SK-N-SH treated with all-trans-retinoic acid at 6 μM for 48 hours (cell line): ENCODE measurements at regions not wholly inside any gene's neighbourhood (a gene's known extent, or its start where the extent isn't known, plus 50 kb on each side); places are given as distances from the start of the nearest gene placed in this dataset.

ENCODE experiments used
- ARNTL ChIP-seq: fragments of 450-650 bp; formaldehyde crosslinking; IDR thresholded peaks from 2 replicates; pipeline ENCODE4 v1.5.0; 2020; ENCODE audit warnings: low read depth, mild to moderate bottlenecking, moderate library complexity, borderline replicate concordance
- ESRRG ChIP-seq: fragments of 250-450 bp; sonication (Bioruptor Pico); IDR thresholded peaks from 2 replicates; pipeline ENCODE4 v1.6.1; 2021; ENCODE audit warnings: mild to moderate bottlenecking
- OSR1 ChIP-seq: fragments of 250-450 bp; sonication (Bioruptor Pico); IDR thresholded peaks from 2 replicates; pipeline ENCODE4 v1.8.0; 2022; ENCODE audit warnings: moderate library complexity, mild to moderate bottlenecking, inconsistent platforms
- PPARA ChIP-seq: fragments of 250-450 bp; sonication (Bioruptor Pico); IDR thresholded peaks from 2 replicates; pipeline ENCODE4 v1.5.0; 2020; ENCODE audit warnings: mild to moderate bottlenecking, borderline replicate concordance
- RARB ChIP-seq: fragments of 250-450 bp; sonication (Bioruptor Pico); IDR thresholded peaks from 2 replicates; pipeline ENCODE4 v1.8.0; 2021; ENCODE audit warnings: mild to moderate bottlenecking, moderate library complexity
- SNAI2 ChIP-seq: fragments of 250-450 bp; sonication (Bioruptor Pico); IDR thresholded peaks from 2 replicates; pipeline ENCODE4 v1.5.0; 2020; ENCODE audit warnings: mild to moderate bottlenecking, moderate library complexity
- ZFP30 ChIP-seq: fragments of 450-650 bp; formaldehyde crosslinking; IDR thresholded peaks from 2 replicates; pipeline ENCODE4 v1.5.0; 2022; ENCODE audit warnings: mild to moderate bottlenecking, moderate library complexity
- ZNF565 ChIP-seq: fragments of 450-650 bp; formaldehyde crosslinking; conservative IDR thresholded peaks from 2 replicates; pipeline ENCODE4 v1.5.0; 2020; ENCODE audit warnings: low read depth, mild to moderate bottlenecking, moderate library complexity
- ZNF8 ChIP-seq: fragments of 450-650 bp; formaldehyde crosslinking; IDR thresholded peaks from 2 replicates; pipeline ENCODE4 v1.5.0; 2020; ENCODE audit warnings: mild to moderate bottlenecking, moderate library complexity
- TF ChIP-seq, protein P1 (sequence below): fragments of 250-450 bp; sonication (Bioruptor Pico); IDR thresholded peaks from 2 replicates; pipeline ENCODE4 v1.8.0; 2020; ENCODE audit warnings: mild to moderate bottlenecking, moderate library complexity, borderline replicate concordance
- TF ChIP-seq, protein P2 (sequence below): fragments of 250-450 bp; sonication (Bioruptor Pico); IDR thresholded peaks from 2 replicates; pipeline ENCODE4 v1.5.1; 2021; ENCODE audit warnings: mild to moderate bottlenecking, moderate library complexity

- TF ChIP-seq, protein P1, sequence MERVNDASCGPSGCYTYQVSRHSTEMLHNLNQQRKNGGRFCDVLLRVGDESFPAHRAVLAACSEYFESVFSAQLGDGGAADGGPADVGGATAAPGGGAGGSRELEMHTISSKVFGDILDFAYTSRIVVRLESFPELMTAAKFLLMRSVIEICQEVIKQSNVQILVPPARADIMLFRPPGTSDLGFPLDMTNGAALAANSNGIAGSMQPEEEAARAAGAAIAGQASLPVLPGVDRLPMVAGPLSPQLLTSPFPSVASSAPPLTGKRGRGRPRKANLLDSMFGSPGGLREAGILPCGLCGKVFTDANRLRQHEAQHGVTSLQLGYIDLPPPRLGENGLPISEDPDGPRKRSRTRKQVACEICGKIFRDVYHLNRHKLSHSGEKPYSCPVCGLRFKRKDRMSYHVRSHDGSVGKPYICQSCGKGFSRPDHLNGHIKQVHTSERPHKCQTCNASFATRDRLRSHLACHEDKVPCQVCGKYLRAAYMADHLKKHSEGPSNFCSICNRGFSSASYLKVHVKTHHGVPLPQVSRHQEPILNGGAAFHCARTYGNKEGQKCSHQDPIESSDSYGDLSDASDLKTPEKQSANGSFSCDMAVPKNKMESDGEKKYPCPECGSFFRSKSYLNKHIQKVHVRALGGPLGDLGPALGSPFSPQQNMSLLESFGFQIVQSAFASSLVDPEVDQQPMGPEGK (CRISPR knock-in tag): no peak
- TF ChIP-seq ZNF8 (CRISPR knock-in tag) (no peak), PPARA (no peak), OSR1 (CRISPR knock-in tag) (no peak), SNAI2 (CRISPR knock-in tag) (no peak), RARB (CRISPR knock-in tag) (no peak), ESRRG (CRISPR knock-in tag) (no peak), ZFP30 (CRISPR knock-in tag) (no peak), ARNTL (CRISPR knock-in tag) (no peak), ZNF565 (no peak)
- TF ChIP-seq, protein P2, sequence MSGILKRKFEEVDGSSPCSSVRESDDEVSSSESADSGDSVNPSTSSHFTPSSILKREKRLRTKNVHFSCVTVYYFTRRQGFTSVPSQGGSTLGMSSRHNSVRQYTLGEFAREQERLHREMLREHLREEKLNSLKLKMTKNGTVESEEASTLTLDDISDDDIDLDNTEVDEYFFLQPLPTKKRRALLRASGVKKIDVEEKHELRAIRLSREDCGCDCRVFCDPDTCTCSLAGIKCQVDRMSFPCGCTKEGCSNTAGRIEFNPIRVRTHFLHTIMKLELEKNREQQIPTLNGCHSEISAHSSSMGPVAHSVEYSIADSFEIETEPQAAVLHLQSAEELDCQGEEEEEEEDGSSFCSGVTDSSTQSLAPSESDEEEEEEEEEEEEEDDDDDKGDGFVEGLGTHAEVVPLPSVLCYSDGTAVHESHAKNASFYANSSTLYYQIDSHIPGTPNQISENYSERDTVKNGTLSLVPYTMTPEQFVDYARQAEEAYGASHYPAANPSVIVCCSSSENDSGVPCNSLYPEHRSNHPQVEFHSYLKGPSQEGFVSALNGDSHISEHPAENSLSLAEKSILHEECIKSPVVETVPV (CRISPR knock-in tag): no peak
These were observed 297.0 kb downstream of the SEC14L1 start for GRCh38 chr17:77437747-77438146.
